GM12878 (cell line): ENCODE measurements at regions not wholly inside any gene's neighbourhood (a gene's known extent, or its start where the extent isn't known, plus 50 kb on each side); places are given as distances from the start of the nearest gene placed in this dataset.

ENCODE experiments used
- ATAC-seq: fragments of 200-7000 bp; cut with Tn5 transposase; 3 replicates; pipeline ENCODE4 v1.9.1; 2020; ENCODE audit warnings: mild to moderate bottlenecking, moderate library complexity
- BruUV-seq: library from RNA; stranded (reverse); fragments of 400-500 nt; replicated peaks from 2 replicates; lab custom pipeline; 2021; lab: Mats Ljungman, UMichigan
- CTCF ChIA-PET: fragments of 300-600 bp; sonication (Branson Sonifier 250); formaldehyde crosslinking; extraction: SDS; loops from one replicate; lab custom pipeline; 2021; ENCODE audit warnings: inconsistent platforms; lab: Yijun Ruan, JAX
- POLR2A ChIA-PET: fragments of 350-600 bp; formaldehyde crosslinking; extraction: SDS; loops from one replicate; lab custom pipeline; 2021; ENCODE audit warnings: inconsistent platforms; lab: Charles Lee
- RAD21 ChIA-PET: fragments of 300-600 bp; sonication (Branson Sonifier 250); formaldehyde crosslinking; loops from one replicate; lab custom pipeline; 2023; ENCODE audit warnings: antibody characterized with exemption; ENCODE audit not compliant: unreplicated experiment; lab: Charles Lee
- SMC1A ChIA-PET: fragments of 300-600 bp; sonication (Branson Sonifier 250); formaldehyde crosslinking; loops from one replicate; lab custom pipeline; 2023; ENCODE audit not compliant: unreplicated experiment, uncharacterized antibody; lab: Charles Lee
- DNase-seq: peaks from one replicate; pipeline ENCODE4 v3.0.0-alpha.2; 2011; ENCODE audit warnings: low read depth, low spot score
- FAIRE-seq: peaks from 3 replicates; lab custom pipeline; 2011; peaks lifted over from hg19 to GRCh38; lab: Jason Lieb, UNC
- H2AFZ ChIP-seq: 2 replicates; pipeline ENCODE4 v1.6.0; 2011; ENCODE audit warnings: low read depth, low read length, control low read depth; ENCODE audit not compliant: control insufficient read depth
- H3K27ac ChIP-seq: 2 replicates; pipeline ENCODE4 v1.5.1; 2011; ENCODE audit warnings: control low read depth; ENCODE audit not compliant: control insufficient read depth, insufficient read depth
- H3K27me3 ChIP-seq, 2 experiments: replicated peaks in 1 of 2; 2 replicates each; pipeline versions ENCODE4 v1.6.0 to v1.6.1; 2011; ENCODE audit warnings: low read length in 1 of 2; ENCODE audit not compliant: control insufficient read depth in 2 of 2, insufficient read depth in 2 of 2
- H3K36me3 ChIP-seq, 2 experiments: 2 replicates each; pipeline ENCODE4 v1.5.1; 2011; ENCODE audit warnings: low read length in 1 of 2; ENCODE audit not compliant: control insufficient read depth in 2 of 2, insufficient read depth in 2 of 2
- H3K4me1 ChIP-seq: 2 replicates; pipeline ENCODE4 v1.6.1; 2011; ENCODE audit warnings: mild to moderate bottlenecking, low read length, moderate library complexity, mixed read lengths; ENCODE audit not compliant: control insufficient read depth, insufficient read depth
- H3K4me2 ChIP-seq: 2 replicates; pipeline ENCODE4 v1.6.0; 2011; ENCODE audit warnings: control low read depth; ENCODE audit not compliant: control insufficient read depth, insufficient read depth
- H3K4me3 ChIP-seq: fragments of 200-600 bp; sonication (generic); 2 replicates; pipeline ENCODE4 v1.5.1; 2016
- H3K79me2 ChIP-seq: 2 replicates; pipeline ENCODE4 v1.6.0; 2011; ENCODE audit warnings: low read length; ENCODE audit not compliant: control insufficient read depth, insufficient read depth
- H3K9ac ChIP-seq: 2 replicates; pipeline ENCODE4 v1.8.0; 2011; ENCODE audit warnings: low read length, control low read depth, mixed read lengths; ENCODE audit not compliant: control insufficient read depth, insufficient read depth
- H3K9me3 ChIP-seq: replicated peaks from 3 replicates; pipeline ENCODE4 v1.5.1; 2011; ENCODE audit warnings: mild to moderate bottlenecking, low read length; ENCODE audit not compliant: control insufficient read depth, insufficient read depth
- H4K20me1 ChIP-seq: 2 replicates; pipeline ENCODE4 v1.6.0; 2011; ENCODE audit not compliant: control insufficient read depth, insufficient read depth
- CHD2 ChIP-seq: IDR thresholded peaks from 2 replicates; pipeline ENCODE4 v1.6.1; 2011; ENCODE audit warnings: low read depth, low read length, improper control_type of control experiment, borderline replicate concordance
- E2F4 ChIP-seq: IDR thresholded peaks from 2 replicates; pipeline ENCODE4 v1.6.1; 2012; ENCODE audit warnings: low read depth, low read length, improper control_type of control experiment
- ESRRA ChIP-seq: IDR thresholded peaks from 2 replicates; pipeline ENCODE4 v1.6.1; 2012; ENCODE audit warnings: mild to moderate bottlenecking, low read length, improper control_type of control experiment
- EZH2 ChIP-seq: IDR thresholded peaks from 2 replicates; pipeline ENCODE4 v1.6.1; 2012; ENCODE audit warnings: low read depth, mild to moderate bottlenecking, control low read depth, inconsistent platforms, low read length, borderline replicate concordance; ENCODE audit not compliant: control insufficient read depth
- MEF2B ChIP-seq: fragments of 450-650 bp; IDR thresholded peaks from 2 replicates; pipeline ENCODE4 v1.6.1; 2018; ENCODE audit warnings: mild to moderate bottlenecking, moderate library complexity; ENCODE audit not compliant: partially characterized antibody, poor library complexity, severe bottlenecking
- NFIC ChIP-seq: IDR thresholded peaks from 2 replicates; pipeline ENCODE4 v1.6.1; 2012; ENCODE audit warnings: low read depth, mild to moderate bottlenecking, inconsistent platforms, low read length, moderate library complexity
- PBX3 ChIP-seq: IDR thresholded peaks from 2 replicates; pipeline ENCODE4 v1.6.1; 2011; ENCODE audit warnings: mild to moderate bottlenecking, low read depth, low read length, moderate library complexity; ENCODE audit not compliant: insufficient replicate concordance
- PML ChIP-seq: IDR thresholded peaks from 2 replicates; pipeline ENCODE4 v1.6.1; 2012; ENCODE audit warnings: low read length, inconsistent platforms
- RBBP5 ChIP-seq: fragments of 200-600 bp; sonication (generic); conservative IDR thresholded peaks from 2 replicates; pipeline ENCODE4 v1.6.1; 2016
- REST ChIP-seq: IDR thresholded peaks from 2 replicates; pipeline ENCODE4 v1.6.1; 2012; ENCODE audit warnings: mild to moderate bottlenecking, low read depth, low read length
- SMC3 ChIP-seq: IDR thresholded peaks from 2 replicates; pipeline ENCODE4 v1.6.1; 2011; ENCODE audit warnings: low read length, improper control_type of control experiment, borderline replicate concordance
- TCF3 ChIP-seq: IDR thresholded peaks from 2 replicates; pipeline ENCODE4 v1.6.1; 2012; ENCODE audit warnings: low read depth, mild to moderate bottlenecking, low read length, borderline replicate concordance; ENCODE audit not compliant: insufficient read depth
- ZZZ3 ChIP-seq: IDR thresholded peaks from 2 replicates; pipeline ENCODE4 v1.6.1; 2011; ENCODE audit warnings: low read depth; ENCODE audit not compliant: control insufficient read depth, insufficient read length
- WGBS: methylation state at CpG from one replicate; pipeline ENCODE4 v1.1.6; 2016; ENCODE audit warnings: low lambda C conversion rate; ENCODE audit not compliant: insufficient replicate concordance, insufficient coverage; ENCODE audit errors: missing lambda C conversion rate; 5-methylcytosine and 5-hydroxymethylcytosine counted together
- in situ Hi-C: fragments of 300-500 bp; cut with MboI; formaldehyde crosslinking; loops from 9 replicates; pipeline ENCODE4 v1.14.3; 2018; ENCODE audit warnings: mixed read lengths
- intact Hi-C: fragments of 100-400 bp; cut with micrococcal nuclease; formaldehyde crosslinking; loops from one replicate; pipeline ENCODE4 v1.14.2; 2022; ENCODE audit not compliant: unreplicated experiment

- intact Hi-C loops: no loop called here
- 37% methylated on average over 10 of the region's 10 CpGs for WGBS
- ChIA-PET SMC1A (interaction anchor here (1.6 kb wide), 1 partner anchor 90 kb away, joined by 3 read pairs; no protein-coding TSS in a partner anchor), POLR2A (no interaction called here), RAD21 (no interaction called here), CTCF (no interaction called here)
- in situ Hi-C loops: no loop called here
- no peaks in the 10 kb centered on the region for H3K36me3 ChIP-seq
- H3K4me1 ChIP-seq: no peaks in the 10 kb centered on the region
- no peak overlapping the region for H3K27ac ChIP-seq
- no peak for ATAC-seq
- no peaks in the 10 kb centered on the region for H3K27me3 ChIP-seq
- H3K9ac ChIP-seq: no peak overlapping the region
- no peak overlapping the region for H2AFZ ChIP-seq
- H3K4me3 ChIP-seq: no peak overlapping the region
- no peaks in the 10 kb centered on the region; the same call in 2 of the 3 replicates for H3K9me3 ChIP-seq
- H4K20me1 ChIP-seq: no peaks in the 10 kb centered on the region
- no peak for FAIRE-seq
- H3K79me2 ChIP-seq: no peaks in the 10 kb centered on the region
- no peak for DNase-seq
- H3K4me2 ChIP-seq: no peak overlapping the region
- BruUV-seq: no TSS peak
- no peak for TF ChIP-seq TCF3
- no peak for TF ChIP-seq NFIC
- TF ChIP-seq E2F4: no peak
- no peak for TF ChIP-seq CHD2
- no peak for TF ChIP-seq REST
- TF ChIP-seq RBBP5: no peak
- no peak for TF ChIP-seq MEF2B
- no peak for TF ChIP-seq ZZZ3
- no peak for TF ChIP-seq SMC3
- no peak for TF ChIP-seq PBX3
- no peak for TF ChIP-seq ESRRA
- no peak for TF ChIP-seq PML
- no peak for TF ChIP-seq EZH2
Observed at GRCh38 chr1:228894442-228894989, 159.2 kb downstream of the RHOU start.
